ENCODE measurements at regions not wholly inside any gene's neighbourhood (a gene's known extent, or its start where the extent isn't known, plus 50 kb on each side); places are given as distances from the start of the nearest gene placed in this dataset.

GRCh38 chr22:26732284-26732683 lies 74.9 kb downstream of the MIAT start:
- no peak overlapping the region for H3K4me3 ChIP-seq (ENCODE audit: low read length in 2 of 2)
- no peaks in the 10 kb centered on the region for H3K79me1 ChIP-seq (ENCODE audit: low read depth, low read length)
- H4K8ac ChIP-seq (ENCODE audit: low read depth, low read length): no peak overlapping the region
- H2BK5ac ChIP-seq (ENCODE audit: low read length): no peak overlapping the region
- H2BK15ac ChIP-seq (ENCODE audit: low read length): no peak overlapping the region
- no peaks in the 10 kb centered on the region for H3K27me3 ChIP-seq (ENCODE audit: control insufficient read depth in 3 of 3, insufficient read depth in 3 of 3, low read depth in 1 of 3, low read length in 3 of 3)
- peaks cover 1 to 21% of the 10 kb centered on the region in 2 donors for H3K9me3 ChIP-seq (replicated peaks in 1 of 2; ENCODE audit: control insufficient read depth in 2 of 2, insufficient read depth in 1 of 2, low read depth in 1 of 2, low read length in 2 of 2)
- H2AK5ac ChIP-seq (ENCODE audit: low read depth, low read length): no peak overlapping the region
- H3K14ac ChIP-seq (ENCODE audit: low read length): no peak overlapping the region
- H3K36me3 ChIP-seq (replicated peaks in 1 of 2; ENCODE audit: control insufficient read depth in 2 of 2, insufficient read depth in 2 of 2, low read length in 2 of 2): no peaks in the 10 kb centered on the region
- no CpG with 5 or more reads among the region's 7 CpGs for WGBS, 2 donors (ENCODE audit: extremely low coverage in 2 of 2, insufficient read length in 2 of 2, insufficient replicate concordance in 1 of 2)
- H3K4ac ChIP-seq (ENCODE audit: low read length): no peak overlapping the region
- no peak overlapping the region for H3K9ac ChIP-seq (ENCODE audit: low read depth, low read length, poor library complexity)
- H2BK120ac ChIP-seq (ENCODE audit: low read depth, low read length): no peak overlapping the region
- H3K27ac ChIP-seq (replicated peaks; ENCODE audit: low read length): no peak overlapping the region
- no peak overlapping the region for H4K91ac ChIP-seq (ENCODE audit: low read depth, low read length, poor library complexity)
- DNase-seq (ENCODE audit: low spot score): no peak
- no peak overlapping the region for H3K23ac ChIP-seq (ENCODE audit: low read depth, low read length, poor library complexity)
- H3K4me1 ChIP-seq (ENCODE audit: control insufficient read depth in 2 of 2, insufficient read depth in 1 of 2, low read depth in 1 of 2, low read length in 2 of 2): peaks cover 3 to 8% of the 10 kb centered on the region in 2 donors
- no peak overlapping the region for H3K18ac ChIP-seq (ENCODE audit: low read length)
- H2BK12ac ChIP-seq (ENCODE audit: low read length): no peak overlapping the region
- no peak overlapping the region for H3K4me2 ChIP-seq (ENCODE audit: insufficient read depth, low read length, poor library complexity, severe bottlenecking)
- H2AFZ ChIP-seq (ENCODE audit: low read length): no peak overlapping the region

GRCh38 chr22:26734339-26735018 lies 77.1 kb downstream of the MIAT start:
- Histone ChIP-seq H2BK15ac (ENCODE audit: low read length) (no peak overlapping the region), H2BK12ac (ENCODE audit: low read length) (no peak overlapping the region), H3K18ac (ENCODE audit: low read length) (no peak overlapping the region), H2AFZ (ENCODE audit: low read length) (no peak overlapping the region), H2BK120ac (ENCODE audit: low read depth, low read length) (no peak overlapping the region), H4K8ac (ENCODE audit: low read depth, low read length) (no peak overlapping the region), H3K4me2 (ENCODE audit: insufficient read depth, low read length, poor library complexity, severe bottlenecking) (no peak overlapping the region), H2AK5ac (ENCODE audit: low read depth, low read length) (no peak overlapping the region), H3K23ac (ENCODE audit: low read depth, low read length, poor library complexity) (no peak overlapping the region), H3K4me1 (ENCODE audit: control insufficient read depth in 2 of 2, insufficient read depth in 1 of 2, low read depth in 1 of 2, low read length in 2 of 2) (peaks cover 3 to 8% of the 10 kb centered on the region in 2 donors), H4K91ac (ENCODE audit: low read depth, low read length, poor library complexity) (no peak overlapping the region), H2BK5ac (ENCODE audit: low read length) (no peak overlapping the region), H3K4me3 (ENCODE audit: low read length in 2 of 2) (no peak overlapping the region), H3K9ac (ENCODE audit: low read depth, low read length, poor library complexity) (no peak overlapping the region), H3K36me3 (replicated peaks in 1 of 2; ENCODE audit: control insufficient read depth in 2 of 2, insufficient read depth in 2 of 2, low read length in 2 of 2) (no peaks in the 10 kb centered on the region), H3K27me3 (ENCODE audit: control insufficient read depth in 3 of 3, insufficient read depth in 3 of 3, low read depth in 1 of 3, low read length in 3 of 3) (no peaks in the 10 kb centered on the region), H3K9me3 (replicated peaks in 1 of 2; ENCODE audit: control insufficient read depth in 2 of 2, insufficient read depth in 1 of 2, low read depth in 1 of 2, low read length in 2 of 2) (peaks cover 1 to 12% of the 10 kb centered on the region in 2 donors), H3K27ac (replicated peaks; ENCODE audit: low read length) (no peak overlapping the region), H3K14ac (ENCODE audit: low read length) (no peak overlapping the region), H3K4ac (ENCODE audit: low read length) (no peak overlapping the region), H3K79me1 (ENCODE audit: low read depth, low read length) (no peaks in the 10 kb centered on the region)
- DNase-seq (ENCODE audit: low spot score): no peak
- WGBS, 2 donors (ENCODE audit: extremely low coverage in 2 of 2, insufficient read length in 2 of 2, insufficient replicate concordance in 1 of 2): no CpG with 5 or more reads among the region's 4 CpGs

- H2BK15ac ChIP-seq (ENCODE audit: low read length): no peak overlapping the region
- no peak overlapping the region for H3K27ac ChIP-seq (replicated peaks; ENCODE audit: low read length)
- H3K18ac ChIP-seq (ENCODE audit: low read length): no peak overlapping the region
- no peak overlapping the region for H3K4me2 ChIP-seq (ENCODE audit: insufficient read depth, low read length, poor library complexity, severe bottlenecking)
- no peak overlapping the region for H2BK12ac ChIP-seq (ENCODE audit: low read length)
- H3K4me3 ChIP-seq (ENCODE audit: low read length in 2 of 2): no peak overlapping the region
- no peak overlapping the region for H2BK5ac ChIP-seq (ENCODE audit: low read length)
- no peaks in the 10 kb centered on the region for H3K36me3 ChIP-seq (replicated peaks in 1 of 2; ENCODE audit: control insufficient read depth in 2 of 2, insufficient read depth in 2 of 2, low read length in 2 of 2)
- no peak overlapping the region for H3K23ac ChIP-seq (ENCODE audit: low read depth, low read length, poor library complexity)
- DNase-seq (ENCODE audit: low spot score): no peak
- H3K4ac ChIP-seq (ENCODE audit: low read length): no peak overlapping the region
- H3K4me1 ChIP-seq (ENCODE audit: control insufficient read depth in 2 of 2, insufficient read depth in 1 of 2, low read depth in 1 of 2, low read length in 2 of 2): peaks cover 3 to 9% of the 10 kb centered on the region in 2 donors
- H4K8ac ChIP-seq (ENCODE audit: low read depth, low read length): no peak overlapping the region
- H2AK5ac ChIP-seq (ENCODE audit: low read depth, low read length): no peak overlapping the region
- peaks cover 1 to 12% of the 10 kb centered on the region in 2 donors for H3K9me3 ChIP-seq (replicated peaks in 1 of 2; ENCODE audit: control insufficient read depth in 2 of 2, insufficient read depth in 1 of 2, low read depth in 1 of 2, low read length in 2 of 2)
- H3K9ac ChIP-seq (ENCODE audit: low read depth, low read length, poor library complexity): no peak overlapping the region
- no peaks in the 10 kb centered on the region for H3K79me1 ChIP-seq (ENCODE audit: low read depth, low read length)
- WGBS, 2 donors (ENCODE audit: extremely low coverage in 2 of 2, insufficient read length in 2 of 2, insufficient replicate concordance in 1 of 2): no CpG with 5 or more reads among the region's 3 CpGs
- H3K14ac ChIP-seq (ENCODE audit: low read length): no peak overlapping the region
- no peak overlapping the region for H4K91ac ChIP-seq (ENCODE audit: low read depth, low read length, poor library complexity)
- no peak overlapping the region for H2BK120ac ChIP-seq (ENCODE audit: low read depth, low read length)
- no peaks in the 10 kb centered on the region for H3K27me3 ChIP-seq (ENCODE audit: control insufficient read depth in 3 of 3, insufficient read depth in 3 of 3, low read depth in 1 of 3, low read length in 3 of 3)
- no peak overlapping the region for H2AFZ ChIP-seq (ENCODE audit: low read length)
Measured at GRCh38 chr22:26735019-26735409, 77.6 kb downstream of the MIAT start.

GRCh38 chr22:26737262-26737661 lies 79.9 kb downstream of the MIAT start:
- Histone ChIP-seq H3K4me2 (ENCODE audit: insufficient read depth, low read length, poor library complexity, severe bottlenecking) (no peak overlapping the region), H3K27ac (replicated peaks; ENCODE audit: low read length) (no peak overlapping the region), H2BK5ac (ENCODE audit: low read length) (no peak overlapping the region), H3K18ac (ENCODE audit: low read length) (no peak overlapping the region), H2BK15ac (ENCODE audit: low read length) (no peak overlapping the region), H4K91ac (ENCODE audit: low read depth, low read length, poor library complexity) (no peak overlapping the region), H3K4me1 (ENCODE audit: control insufficient read depth in 2 of 2, insufficient read depth in 1 of 2, low read depth in 1 of 2, low read length in 2 of 2) (peaks cover 3 to 9% of the 10 kb centered on the region in 2 donors), H2AK5ac (ENCODE audit: low read depth, low read length) (peak overlapping the region; percentile 3), H3K9me3 (replicated peaks in 1 of 2; ENCODE audit: control insufficient read depth in 2 of 2, insufficient read depth in 1 of 2, low read depth in 1 of 2, low read length in 2 of 2) (peaks cover 1 to 6% of the 10 kb centered on the region in 2 donors), H3K9ac (ENCODE audit: low read depth, low read length, poor library complexity) (no peak overlapping the region), H4K8ac (ENCODE audit: low read depth, low read length) (no peak overlapping the region), H3K14ac (ENCODE audit: low read length) (no peak overlapping the region), H3K23ac (ENCODE audit: low read depth, low read length, poor library complexity) (no peak overlapping the region), H2BK12ac (ENCODE audit: low read length) (no peak overlapping the region), H3K36me3 (replicated peaks in 1 of 2; ENCODE audit: control insufficient read depth in 2 of 2, insufficient read depth in 2 of 2, low read length in 2 of 2) (no peaks in the 10 kb centered on the region), H3K4ac (ENCODE audit: low read length) (no peak overlapping the region), H3K79me1 (ENCODE audit: low read depth, low read length) (no peaks in the 10 kb centered on the region), H2AFZ (ENCODE audit: low read length) (no peak overlapping the region), H2BK120ac (ENCODE audit: low read depth, low read length) (no peak overlapping the region), H3K4me3 (ENCODE audit: low read length in 2 of 2) (no peak overlapping the region), H3K27me3 (ENCODE audit: control insufficient read depth in 3 of 3, insufficient read depth in 3 of 3, low read depth in 1 of 3, low read length in 3 of 3) (no peaks in the 10 kb centered on the region)
- DNase-seq (ENCODE audit: low spot score): no peak
- no CpG with 5 or more reads among the region's 1 CpG for WGBS, 2 donors (ENCODE audit: extremely low coverage in 2 of 2, insufficient read length in 2 of 2, insufficient replicate concordance in 1 of 2)

Data from neuronal stem cell (in vitro differentiated cells).